ENCODE measurements at regions not wholly inside any gene's neighbourhood (a gene's known extent, or its start where the extent isn't known, plus 50 kb on each side); places are given as distances from the start of the nearest gene placed in this dataset.

GRCh38 chr4:180391613-180392012 is 1851.6 kb upstream of the TENM3 start:
- no peak for ATAC-seq (ENCODE audit: insufficient read depth, low read depth)
- Histone ChIP-seq H3K9ac (ENCODE audit: low read depth, low read length) (no peak overlapping the region), H3K4me3 (ENCODE audit: low read depth in 1 of 2, low read length in 2 of 2) (no peak overlapping the region), H3K4me1 (ENCODE audit: insufficient read depth, low read length) (peaks cover 21% of the 10 kb centered on the region), H3K9me3 (ENCODE audit: insufficient read depth, low read length, severe bottlenecking) (no peaks in the 10 kb centered on the region), H3K4me2 (ENCODE audit: insufficient read depth, low read length) (no peak overlapping the region), H3K79me2 (ENCODE audit: insufficient read depth, low read length) (no peaks in the 10 kb centered on the region), H4K20me1 (ENCODE audit: insufficient read depth, low read length) (no peaks in the 10 kb centered on the region), H3K27ac (ENCODE audit: low read length) (no peak overlapping the region), H3K36me3 (ENCODE audit: insufficient read depth, low read length) (no peaks in the 10 kb centered on the region), H2AFZ (ENCODE audit: low read depth, low read length) (peak overlapping the region; percentile 10; the same call in 1 of the 2 replicates), H3K27me3 (ENCODE audit: insufficient read depth, low read length, poor library complexity) (no peaks in the 10 kb centered on the region)
- DNase-seq, result no peak
- TF ChIP-seq EZH2 (IDR thresholded peaks at IDR 0.05; ENCODE audit: borderline replicate concordance, low read depth, low read length, severe bottlenecking), result no peak

GRCh38 chr4:180394312-180394711 is 1848.9 kb upstream of the TENM3 start:
- peak overlapping the region; percentile 92 for H3K27ac ChIP-seq (ENCODE audit: low read length)
- no peaks in the 10 kb centered on the region for H3K36me3 ChIP-seq (ENCODE audit: insufficient read depth, low read length)
- H3K9me3 ChIP-seq (ENCODE audit: insufficient read depth, low read length, severe bottlenecking), result no peaks in the 10 kb centered on the region
- H3K4me1 ChIP-seq (ENCODE audit: insufficient read depth, low read length), result peaks cover 32% of the 10 kb centered on the region
- H3K79me2 ChIP-seq (ENCODE audit: insufficient read depth, low read length), result no peaks in the 10 kb centered on the region
- no peaks in the 10 kb centered on the region for H3K27me3 ChIP-seq (ENCODE audit: insufficient read depth, low read length, poor library complexity)
- ATAC-seq (ENCODE audit: insufficient read depth, low read depth) (peak; percentile 97), DNase-seq (peak; percentile 23)
- no peaks in the 10 kb centered on the region for H4K20me1 ChIP-seq (ENCODE audit: insufficient read depth, low read length)
- peak overlapping the region; percentile 70 for H2AFZ ChIP-seq (ENCODE audit: low read depth, low read length)
- peak overlapping the region; percentile 49 for H3K9ac ChIP-seq (ENCODE audit: low read depth, low read length)
- H3K4me3 ChIP-seq (ENCODE audit: low read depth in 1 of 2, low read length in 2 of 2), result 0 out of 4 replicates have a peak overlapping the region, but pooled peaks of 1 of the 2 experiments have one; percentile 35
- peak overlapping the region; percentile 50 for H3K4me2 ChIP-seq (ENCODE audit: insufficient read depth, low read length)
- TF ChIP-seq CTCF (IDR thresholded peaks at IDR 0.05; ENCODE audit: borderline replicate concordance, extremely low read depth, low read length, poor library complexity, severe bottlenecking) (peak; percentile 21), EZH2 (IDR thresholded peaks at IDR 0.05; ENCODE audit: borderline replicate concordance, low read depth, low read length, severe bottlenecking) (no peak)

GRCh38 chr4:180394730-180395129 is 1848.5 kb upstream of the TENM3 start:
- TF ChIP-seq CTCF (IDR thresholded peaks at IDR 0.05; ENCODE audit: borderline replicate concordance, extremely low read depth, low read length, poor library complexity, severe bottlenecking), result no peak
- no peak for TF ChIP-seq EZH2 (IDR thresholded peaks at IDR 0.05; ENCODE audit: borderline replicate concordance, low read depth, low read length, severe bottlenecking)
- DNase-seq, result peak; percentile 7
- peaks cover 32% of the 10 kb centered on the region for H3K4me1 ChIP-seq (ENCODE audit: insufficient read depth, low read length)
- H3K4me2 ChIP-seq (ENCODE audit: insufficient read depth, low read length), result peak overlapping the region; percentile 50
- peak overlapping the region; percentile 92 for H3K27ac ChIP-seq (ENCODE audit: low read length)
- H3K36me3 ChIP-seq (ENCODE audit: insufficient read depth, low read length), result no peaks in the 10 kb centered on the region
- H3K4me3 ChIP-seq (ENCODE audit: low read depth in 1 of 2, low read length in 2 of 2), result peak overlapping the region in 1 of 2 experiments; percentile 35; a peak in 2 of 4 replicates
- H3K27me3 ChIP-seq (ENCODE audit: insufficient read depth, low read length, poor library complexity), result no peaks in the 10 kb centered on the region
- H3K9me3 ChIP-seq (ENCODE audit: insufficient read depth, low read length, severe bottlenecking), result no peaks in the 10 kb centered on the region
- peak; percentile 83 for ATAC-seq (ENCODE audit: insufficient read depth, low read depth)
- no peaks in the 10 kb centered on the region for H4K20me1 ChIP-seq (ENCODE audit: insufficient read depth, low read length)
- peak overlapping the region; percentile 70 for H2AFZ ChIP-seq (ENCODE audit: low read depth, low read length)
- H3K9ac ChIP-seq (ENCODE audit: low read depth, low read length), result peak overlapping the region; percentile 49
- no peaks in the 10 kb centered on the region for H3K79me2 ChIP-seq (ENCODE audit: insufficient read depth, low read length)

GRCh38 chr4:180398564-180398963 is 1844.6 kb upstream of the TENM3 start:
- no peaks in the 10 kb centered on the region for H3K79me2 ChIP-seq (ENCODE audit: insufficient read depth, low read length)
- H3K9ac ChIP-seq (ENCODE audit: low read depth, low read length), result no peak overlapping the region
- 0 out of 2 replicates have a peak overlapping the region, but pooled peaks have one; percentile 25 for H2AFZ ChIP-seq (ENCODE audit: low read depth, low read length)
- H3K9me3 ChIP-seq (ENCODE audit: insufficient read depth, low read length, severe bottlenecking), result no peaks in the 10 kb centered on the region
- no peak overlapping the region; the same call in 1 of the 2 replicates for H3K27ac ChIP-seq (ENCODE audit: low read length)
- no peaks in the 10 kb centered on the region for H3K36me3 ChIP-seq (ENCODE audit: insufficient read depth, low read length)
- no peaks in the 10 kb centered on the region for H3K27me3 ChIP-seq (ENCODE audit: insufficient read depth, low read length, poor library complexity)
- TF ChIP-seq CTCF (IDR thresholded peaks at IDR 0.05; ENCODE audit: borderline replicate concordance, extremely low read depth, low read length, poor library complexity, severe bottlenecking) (no peak), EZH2 (IDR thresholded peaks at IDR 0.05; ENCODE audit: borderline replicate concordance, low read depth, low read length, severe bottlenecking) (no peak)
- H3K4me3 ChIP-seq (ENCODE audit: low read depth in 1 of 2, low read length in 2 of 2), result no peak overlapping the region
- DNase-seq (no peak), ATAC-seq (ENCODE audit: insufficient read depth, low read depth) (no peak)
- H4K20me1 ChIP-seq (ENCODE audit: insufficient read depth, low read length), result no peaks in the 10 kb centered on the region
- H3K4me2 ChIP-seq (ENCODE audit: insufficient read depth, low read length), result no peak overlapping the region
- peaks cover 32% of the 10 kb centered on the region for H3K4me1 ChIP-seq (ENCODE audit: insufficient read depth, low read length)
